ENCODE measurements at regions not wholly inside any gene's neighbourhood (a gene's known extent, or its start where the extent isn't known, plus 50 kb on each side); places are given as distances from the start of the nearest gene placed in this dataset.

DNA sequence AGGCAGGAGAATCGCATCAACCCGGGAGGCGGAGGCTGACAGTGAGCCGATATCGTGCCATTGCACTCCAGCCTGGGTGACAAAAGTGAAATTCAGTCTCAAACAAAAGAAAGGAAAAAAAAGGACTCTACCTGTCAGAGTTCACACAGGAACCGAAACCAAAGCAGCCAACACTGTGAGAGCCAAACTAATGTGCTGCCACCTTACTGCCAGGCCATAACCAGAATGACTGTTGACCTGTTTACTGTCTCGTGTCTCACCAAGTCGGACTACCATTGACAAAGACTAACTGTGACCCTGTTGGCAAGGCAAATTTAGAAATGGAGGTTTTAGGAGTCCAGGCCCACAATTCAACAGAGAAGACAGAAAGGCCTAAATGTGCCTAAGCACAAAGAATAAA lies 112.4 kb downstream of the ANXA2R start:
- TF ChIP-seq, protein P1, sequence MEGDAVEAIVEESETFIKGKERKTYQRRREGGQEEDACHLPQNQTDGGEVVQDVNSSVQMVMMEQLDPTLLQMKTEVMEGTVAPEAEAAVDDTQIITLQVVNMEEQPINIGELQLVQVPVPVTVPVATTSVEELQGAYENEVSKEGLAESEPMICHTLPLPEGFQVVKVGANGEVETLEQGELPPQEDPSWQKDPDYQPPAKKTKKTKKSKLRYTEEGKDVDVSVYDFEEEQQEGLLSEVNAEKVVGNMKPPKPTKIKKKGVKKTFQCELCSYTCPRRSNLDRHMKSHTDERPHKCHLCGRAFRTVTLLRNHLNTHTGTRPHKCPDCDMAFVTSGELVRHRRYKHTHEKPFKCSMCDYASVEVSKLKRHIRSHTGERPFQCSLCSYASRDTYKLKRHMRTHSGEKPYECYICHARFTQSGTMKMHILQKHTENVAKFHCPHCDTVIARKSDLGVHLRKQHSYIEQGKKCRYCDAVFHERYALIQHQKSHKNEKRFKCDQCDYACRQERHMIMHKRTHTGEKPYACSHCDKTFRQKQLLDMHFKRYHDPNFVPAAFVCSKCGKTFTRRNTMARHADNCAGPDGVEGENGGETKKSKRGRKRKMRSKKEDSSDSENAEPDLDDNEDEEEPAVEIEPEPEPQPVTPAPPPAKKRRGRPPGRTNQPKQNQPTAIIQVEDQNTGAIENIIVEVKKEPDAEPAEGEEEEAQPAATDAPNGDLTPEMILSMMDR (IDR thresholded peaks at IDR 0.05), result no peak
- no peak for TF ChIP-seq POLR2A (IDR thresholded peaks at IDR 0.05)
